ENCODE measurements at regions not wholly inside any gene's neighbourhood (a gene's known extent, or its start where the extent isn't known, plus 50 kb on each side); places are given as distances from the start of the nearest gene placed in this dataset.

- DNase-seq: no peak
Observed at GRCh38 chr5:10009802-10010201, 239.9 kb downstream of the ATPSCKMT start.

GRCh38 chr5:9987101-9987500, 262.6 kb downstream of the ATPSCKMT start:
- DNase-seq: no peak

DNA sequence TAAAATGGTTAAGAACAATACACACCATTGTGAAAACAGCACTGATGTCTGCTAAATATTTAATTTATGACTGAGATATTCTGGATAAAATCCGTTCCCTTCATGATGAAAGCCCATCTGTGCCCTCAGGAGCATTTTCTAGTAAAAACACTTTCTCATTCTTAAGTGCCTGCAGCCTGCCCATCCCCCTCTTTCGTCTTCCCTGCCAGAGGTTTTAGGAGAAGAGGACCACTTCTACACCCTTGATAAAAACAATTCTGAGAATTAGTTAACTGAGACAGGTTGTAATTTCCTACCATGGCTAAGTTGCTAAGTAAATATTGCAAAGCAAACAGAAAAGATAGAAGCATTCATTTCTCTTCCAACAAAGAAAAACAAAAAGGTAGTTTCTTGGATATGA, 272.6 kb downstream of the ATPSCKMT start:
- no peak for DNase-seq

- DNase-seq: no peak
Observed at GRCh38 chr5:9976621-9977020, 273.1 kb downstream of the ATPSCKMT start.

GRCh38 chr5:9972059-9972458, 277.6 kb downstream of the ATPSCKMT start:
- no peak for DNase-seq

DNA sequence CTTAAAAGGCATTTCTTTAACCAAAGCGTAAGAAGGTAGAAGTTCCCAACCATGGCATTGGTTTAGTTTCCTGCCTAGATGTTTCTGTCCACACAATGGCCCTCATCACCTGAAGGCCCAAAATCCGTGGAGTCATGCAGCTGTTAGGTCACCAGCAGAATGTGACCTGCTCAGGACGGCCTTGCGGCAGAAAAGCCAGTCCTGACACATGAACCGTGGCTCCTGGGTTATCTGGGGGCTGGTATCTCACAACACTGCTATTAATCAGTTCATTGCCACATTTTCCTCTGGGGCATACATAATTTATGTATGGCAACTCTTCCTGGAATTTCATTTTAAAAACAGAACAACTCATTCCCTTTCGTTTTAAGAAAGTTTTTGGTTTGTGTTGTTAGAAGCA, 278.4 kb downstream of the ATPSCKMT start:
- DNase-seq: no peak

DNA sequence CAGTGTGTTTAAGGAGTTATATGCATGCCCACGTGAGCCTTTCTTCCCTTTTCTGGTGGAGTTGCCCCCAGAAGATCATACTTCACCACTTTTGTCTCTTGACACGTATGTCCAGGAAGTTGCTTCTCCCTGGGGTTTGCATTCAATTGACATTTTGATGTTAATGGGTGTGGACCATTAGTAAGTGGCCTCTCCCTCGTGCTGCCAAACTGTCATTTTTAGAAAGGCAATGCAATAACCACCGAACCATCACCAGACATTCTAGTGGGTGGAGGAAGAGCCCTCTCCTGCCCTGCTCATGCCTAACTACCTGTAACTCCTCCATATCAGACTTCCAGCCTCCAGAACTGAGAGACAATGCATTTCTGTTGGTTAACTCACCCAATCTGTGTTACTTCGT, 290.8 kb downstream of the ATPSCKMT start:
- DNase-seq: no peak

GRCh38 chr5:9957214-9957613, 292.5 kb downstream of the ATPSCKMT start:
- DNase-seq: no peak

DNA sequence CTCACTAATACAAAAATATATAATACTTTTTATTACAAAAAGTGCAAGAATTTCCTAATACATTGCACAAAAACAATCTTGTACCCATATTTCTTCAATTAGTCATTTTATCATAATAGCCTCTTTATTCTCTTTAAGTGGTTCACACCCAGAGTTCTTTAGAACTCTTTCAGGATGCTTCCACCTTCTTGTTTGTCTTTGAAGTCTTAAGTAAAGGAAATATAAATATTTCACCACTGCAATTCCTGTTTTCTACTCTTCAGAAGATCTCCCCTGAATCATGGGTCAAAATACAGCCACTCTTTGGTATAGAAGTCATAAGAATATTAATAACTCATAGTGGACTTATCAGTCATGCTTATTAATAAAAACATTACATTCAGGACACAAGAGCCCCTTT, 293.0 kb downstream of the ATPSCKMT start:
- no peak for DNase-seq

DNA sequence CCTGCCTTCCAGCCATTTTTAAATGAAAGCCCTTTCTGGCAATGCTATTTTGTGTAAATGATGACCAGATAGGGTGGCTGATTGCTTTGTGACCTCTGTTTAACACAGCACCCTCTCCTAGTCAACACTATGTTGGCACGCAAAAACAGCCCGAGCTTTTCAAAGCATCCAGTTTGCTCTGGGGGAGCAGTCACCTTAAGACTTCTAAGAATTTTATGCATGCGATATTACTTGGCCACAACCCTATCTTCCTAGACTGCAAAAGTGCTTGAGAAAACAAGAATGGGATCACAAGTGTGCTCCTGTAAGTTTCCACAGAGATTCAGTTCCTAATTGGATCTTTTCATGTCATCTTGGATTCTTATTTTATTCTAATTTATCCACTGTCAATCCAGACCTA, 294.1 kb downstream of the ATPSCKMT start:
- DNase-seq: no peak

- no peak for DNase-seq
Observed at GRCh38 chr5:9954869-9955268, 294.8 kb downstream of the ATPSCKMT start.

DNA sequence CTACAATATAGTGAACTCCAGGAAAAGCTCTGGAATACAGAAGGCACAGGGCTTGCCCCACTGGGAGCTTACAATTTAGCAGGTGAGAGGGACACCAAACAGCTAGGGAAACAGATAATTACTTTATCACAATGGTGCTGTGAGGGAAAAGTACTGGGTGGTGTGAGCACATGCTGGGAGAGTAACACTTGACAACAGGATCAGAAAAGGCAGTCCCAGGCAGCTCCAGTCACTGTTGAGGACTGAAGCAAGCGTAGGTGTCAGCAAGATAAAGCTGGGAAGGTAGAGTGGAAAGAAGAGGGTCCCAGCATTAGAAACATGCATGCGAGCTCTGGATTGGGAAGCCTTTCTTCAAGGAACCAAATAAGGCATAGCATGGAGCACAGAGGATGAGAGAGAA, 296.0 kb downstream of the ATPSCKMT start:
- no peak for DNase-seq

DNA sequence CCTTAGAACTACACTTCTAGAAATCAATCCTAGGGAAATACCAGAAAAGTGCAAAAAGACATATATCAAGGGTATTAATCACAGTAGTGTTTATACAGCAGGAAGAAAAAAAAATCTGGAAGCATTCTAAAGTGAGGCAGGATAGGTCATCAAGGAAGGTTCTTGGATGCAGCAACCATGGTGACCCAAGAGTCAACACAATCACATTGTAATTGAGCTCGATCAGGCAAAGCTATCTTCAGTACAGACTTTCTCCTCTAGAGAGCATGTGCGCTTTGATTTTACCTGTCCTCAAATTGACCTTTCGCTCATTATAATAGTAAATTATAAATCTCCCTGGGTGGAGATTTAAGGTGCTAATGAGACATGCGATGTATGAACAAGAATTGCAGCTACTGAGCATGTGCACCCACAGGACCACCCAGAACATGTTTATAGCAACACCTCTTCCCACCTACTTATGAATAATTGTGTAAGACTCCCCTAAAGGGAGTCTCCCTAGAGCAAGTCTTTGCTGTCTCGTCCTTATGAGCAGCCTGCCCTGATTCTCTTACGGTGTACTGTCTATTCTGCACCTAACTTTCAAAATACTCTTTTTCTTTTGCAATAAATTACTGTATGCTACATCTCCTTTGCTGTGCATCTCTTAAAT, 297.7 kb downstream of the ATPSCKMT start:
- DNase-seq: no peak

GRCh38 chr5:9947944-9948343, 301.7 kb downstream of the ATPSCKMT start:
- no peak for DNase-seq

GRCh38 chr5:9947225-9947714, 302.4 kb downstream of the ATPSCKMT start:
- DNase-seq: no peak

DNA sequence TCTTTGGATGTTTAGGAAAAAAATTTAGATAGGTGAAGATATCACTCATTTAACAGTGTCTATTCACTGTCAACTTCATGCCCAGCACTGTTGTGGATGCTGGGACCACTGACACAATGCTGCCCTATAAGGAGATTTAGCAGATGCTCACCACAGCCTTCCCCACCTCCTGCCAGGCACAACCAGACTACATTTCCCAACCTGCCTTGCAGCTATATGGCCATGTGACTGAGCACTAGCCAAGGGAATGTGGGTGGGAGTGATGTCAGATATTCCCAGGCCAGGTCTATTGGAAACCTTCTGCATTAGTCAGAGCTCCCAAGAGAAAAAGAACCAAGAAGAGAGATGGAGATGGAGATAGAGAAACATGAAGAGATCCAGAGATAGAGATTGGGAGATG, 302.6 kb upstream of the TAS2R1 start:
- no peak for DNase-seq

- no peak for DNase-seq
Observed at GRCh38 chr5:9930156-9930555, 300.0 kb upstream of the TAS2R1 start.

- DNase-seq: no peak
Observed at GRCh38 chr5:9928326-9928725, 298.2 kb upstream of the TAS2R1 start.

DNA sequence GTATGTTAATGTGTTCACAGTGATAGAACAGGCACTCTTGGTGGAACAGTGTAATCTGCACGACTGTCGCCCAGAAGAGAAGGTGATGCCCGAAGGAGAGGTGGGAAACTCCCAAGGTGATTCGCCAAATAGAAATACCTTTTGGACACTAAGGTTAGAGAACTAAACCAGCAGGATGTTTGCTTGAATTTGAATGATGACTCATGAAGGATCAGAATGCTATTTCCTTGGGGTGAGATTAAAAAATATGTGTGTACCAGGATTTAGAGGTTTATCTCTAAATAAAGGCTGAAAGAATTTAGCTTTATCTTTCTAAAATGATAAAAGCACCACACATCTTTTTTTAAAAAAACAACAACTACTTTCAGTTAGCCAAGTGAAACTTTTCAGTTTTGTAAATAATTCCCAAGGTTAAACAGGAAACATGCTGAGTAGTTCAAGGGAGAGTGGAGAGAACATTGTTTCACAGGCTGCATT, 297.4 kb upstream of the TAS2R1 start:
- DNase-seq: no peak

DNA sequence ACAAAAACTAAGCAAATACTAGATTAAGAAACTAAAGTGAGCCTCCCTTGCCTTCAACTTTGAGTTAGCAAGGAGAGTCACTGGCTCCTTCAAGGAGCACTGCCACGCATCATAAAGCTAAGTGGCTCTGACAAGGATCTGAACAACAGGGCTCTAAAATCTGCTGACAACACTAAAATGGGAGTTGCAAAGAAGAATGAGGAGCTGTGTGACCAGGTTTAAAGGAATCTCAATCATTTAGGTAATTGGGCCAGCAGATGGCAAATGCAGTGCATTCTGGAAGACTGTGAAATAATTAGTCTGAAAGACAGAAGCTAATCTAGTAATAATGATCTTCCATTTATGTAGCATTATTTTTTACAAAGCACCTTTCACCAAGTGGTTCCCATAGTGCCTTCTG, 297.0 kb upstream of the TAS2R1 start:
- DNase-seq: no peak

DNA sequence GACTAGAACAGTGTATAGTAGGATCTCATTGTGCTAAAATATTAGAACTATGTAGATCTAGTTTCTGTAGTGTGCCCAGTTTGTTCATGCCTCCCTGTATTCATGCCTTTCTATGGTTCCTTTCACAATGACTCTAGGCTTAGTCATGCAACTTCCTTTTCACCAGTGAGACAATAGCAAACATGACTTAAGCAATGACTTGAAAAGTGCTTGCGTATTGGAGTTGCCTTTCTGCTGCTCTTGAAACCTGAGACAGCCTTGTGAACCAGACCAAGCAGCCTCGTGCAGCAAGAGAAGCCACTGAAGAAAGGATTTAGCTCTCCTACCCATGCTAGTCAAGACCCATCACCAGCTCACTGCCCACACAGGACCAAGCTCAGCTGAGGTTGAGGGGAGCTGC, 294.5 kb upstream of the TAS2R1 start:
- DNase-seq: no peak

GRCh38 chr5:9922719-9923118, 292.6 kb upstream of the TAS2R1 start:
- no peak for DNase-seq

GRCh38 chr5:9920697-9921096, 290.5 kb upstream of the TAS2R1 start:
- no peak for DNase-seq

- no peak for DNase-seq
Observed at GRCh38 chr5:9919306-9920030, 289.3 kb upstream of the TAS2R1 start.

GRCh38 chr5:9905661-9906060, 275.5 kb upstream of the TAS2R1 start:
- DNase-seq: no peak

Data from GOT3 (cell line).